H1 (cell line): ENCODE measurements at regions not wholly inside any gene's neighbourhood (a gene's known extent, or its start where the extent isn't known, plus 50 kb on each side); places are given as distances from the start of the nearest gene placed in this dataset.
A peak's percentile ranks its signal among the peaks of the same experiment; 100 is the strongest.

ENCODE experiments used
- CREB1 ChIP-seq: IDR thresholded peaks from 2 replicates; pipeline ENCODE4 v1.6.1; 2012; ENCODE audit warnings: inconsistent platforms
- YY1 ChIP-seq: IDR thresholded peaks from 2 replicates; pipeline ENCODE4 v1.6.1; 2011; ENCODE audit warnings: low read depth, mild to moderate bottlenecking, low read length

DNA sequence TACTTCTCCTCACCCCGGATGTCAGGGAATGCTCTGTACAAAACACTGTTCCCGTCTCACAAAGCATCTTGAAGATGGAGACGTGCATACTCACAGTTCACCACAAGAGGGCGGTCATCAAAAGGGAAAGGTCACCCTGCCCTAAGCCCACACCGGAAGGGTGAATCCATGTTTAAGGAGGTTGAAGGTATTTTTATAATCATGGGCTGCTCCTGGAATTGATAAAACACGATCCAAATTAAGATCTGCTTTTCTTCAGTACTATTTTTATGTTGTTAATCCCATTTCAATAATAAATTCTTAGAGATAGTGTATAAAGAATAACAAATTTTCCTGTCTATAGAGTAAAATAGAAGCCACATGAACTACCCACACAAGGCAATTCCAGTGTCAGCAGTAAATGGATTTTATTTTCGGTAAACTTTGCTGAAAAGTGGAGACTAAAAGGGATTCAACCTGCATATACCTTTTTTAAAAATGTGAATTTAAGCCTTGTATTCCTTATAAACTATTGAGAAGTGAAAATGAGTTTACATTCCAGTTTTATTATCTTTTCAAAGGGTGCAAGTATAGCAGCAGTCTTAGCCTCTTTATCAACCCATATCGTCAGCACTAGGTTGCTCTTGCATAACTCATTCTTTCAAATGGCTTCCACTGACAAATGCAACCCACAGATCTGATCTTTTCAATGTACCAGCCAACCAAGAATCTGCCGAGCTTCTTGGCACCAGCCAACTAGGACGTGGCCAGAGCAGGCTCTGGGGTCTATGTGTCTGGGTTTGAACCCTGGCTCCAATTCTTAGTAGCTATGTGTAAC is 79.7 kb upstream of the MBOAT1 start (continued):
- peak; percentile 48; the same call in 1 of the 2 replicates for TF ChIP-seq YY1
- peak; percentile 48; the same call in 1 of the 2 replicates for TF ChIP-seq CREB1
